H9 (cell line): ENCODE measurements at regions not wholly inside any gene's neighbourhood (a gene's known extent, or its start where the extent isn't known, plus 50 kb on each side); places are given as distances from the start of the nearest gene placed in this dataset.

Experiments
- DNase-seq: peaks from one replicate; pipeline ENCODE4 v3.0.0-alpha.2; 2017
- H2AFZ ChIP-seq: one replicate; pipeline ENCODE4 v1.6.1; 2013; ENCODE audit warnings: mild to moderate bottlenecking, low read length, control low read depth, moderate library complexity
- H2AK5ac ChIP-seq: 2 replicates; pipeline ENCODE4 v1.6.1; 2013; ENCODE audit warnings: low read length, control low read depth, mixed read lengths; ENCODE audit not compliant: insufficient read length
- H2BK120ac ChIP-seq: one replicate; pipeline ENCODE4 v1.6.1; 2013; ENCODE audit warnings: low read depth, mild to moderate bottlenecking, low read length, control low read depth, inconsistent platforms; ENCODE audit not compliant: poor library complexity, severe bottlenecking
- H2BK12ac ChIP-seq: 2 replicates; pipeline ENCODE4 v1.6.1; 2013; ENCODE audit warnings: low read length, control low read depth, mixed read lengths, low read depth; ENCODE audit not compliant: insufficient read length
- H2BK15ac ChIP-seq: 2 replicates; pipeline ENCODE4 v1.6.1; 2013; ENCODE audit warnings: low read depth, low read length, control low read depth
- H2BK20ac ChIP-seq: one replicate; pipeline ENCODE4 v1.6.1; 2013; ENCODE audit warnings: low read depth, mild to moderate bottlenecking, low read length, control low read depth, inconsistent platforms; ENCODE audit not compliant: poor library complexity, severe bottlenecking
- H2BK5ac ChIP-seq: 2 replicates; pipeline ENCODE4 v1.6.1; 2013; ENCODE audit warnings: low read length, control low read depth, mixed read lengths; ENCODE audit not compliant: insufficient read length
- H3K14ac ChIP-seq: 2 replicates; pipeline ENCODE4 v1.6.1; 2013; ENCODE audit warnings: low read length, control low read depth; ENCODE audit not compliant: insufficient read depth
- H3K18ac ChIP-seq: 2 replicates; pipeline ENCODE4 v1.6.1; 2013; ENCODE audit warnings: low read depth, mild to moderate bottlenecking, mixed read lengths, low read length, control low read depth; ENCODE audit not compliant: insufficient read length
- H3K23ac ChIP-seq: 2 replicates; pipeline ENCODE4 v1.6.1; 2013; ENCODE audit warnings: low read length, control low read depth, mixed read lengths, low read depth; ENCODE audit not compliant: insufficient read length
- H3K23me2 ChIP-seq: 2 replicates; pipeline ENCODE4 v1.6.1; 2013; ENCODE audit warnings: low read depth, mild to moderate bottlenecking, mixed read lengths, low read length, control low read depth; ENCODE audit not compliant: insufficient read length, poor library complexity, severe bottlenecking
- H3K27ac ChIP-seq: 2 replicates; pipeline ENCODE4 v1.5.1; 2013; ENCODE audit warnings: low read length, control low read depth, mixed read lengths, low read depth; ENCODE audit not compliant: insufficient read length
- H3K27me3 ChIP-seq: 2 replicates; pipeline ENCODE4 v1.6.1; 2013; ENCODE audit warnings: low read length, control low read depth, inconsistent platforms; ENCODE audit not compliant: insufficient read depth
- H3K4ac ChIP-seq: 2 replicates; pipeline ENCODE4 v1.6.1; 2013; ENCODE audit warnings: low read depth, mild to moderate bottlenecking, control low read depth, inconsistent platforms, low read length, moderate library complexity
- H3K4me1 ChIP-seq: 2 replicates; pipeline ENCODE4 v1.6.1; 2013; ENCODE audit warnings: low read length, control low read depth, inconsistent platforms; ENCODE audit not compliant: insufficient read depth
- H3K4me2 ChIP-seq: 2 replicates; pipeline ENCODE4 v1.6.1; 2013; ENCODE audit warnings: low read length, control low read depth, mixed read lengths; ENCODE audit not compliant: insufficient read length, insufficient read depth
- H3K56ac ChIP-seq: 2 replicates; pipeline ENCODE4 v1.6.1; 2013; ENCODE audit warnings: low read depth, mild to moderate bottlenecking, mixed read lengths, low read length, control low read depth; ENCODE audit not compliant: insufficient read length
- H3K79me1 ChIP-seq: 2 replicates; pipeline ENCODE4 v1.6.1; 2013; ENCODE audit warnings: low read depth, mild to moderate bottlenecking, moderate library complexity, low read length, control low read depth, inconsistent platforms; ENCODE audit not compliant: insufficient read depth, poor library complexity, severe bottlenecking
- H3K79me2 ChIP-seq: 2 replicates; pipeline ENCODE4 v1.6.1; 2013; ENCODE audit warnings: low read length, control low read depth, inconsistent platforms; ENCODE audit not compliant: insufficient read depth
- H3K9ac ChIP-seq: 2 replicates; pipeline ENCODE4 v1.6.1; 2013; ENCODE audit warnings: low read length, control low read depth, mixed read lengths; ENCODE audit not compliant: insufficient read length; ENCODE audit errors: extremely low read depth
- H3K9me3 ChIP-seq: one replicate; pipeline ENCODE4 v1.6.1; 2013; ENCODE audit warnings: low read depth, low read length, inconsistent platforms; ENCODE audit not compliant: control insufficient read depth
- H3T11ph ChIP-seq: one replicate; pipeline ENCODE4 v1.6.1; 2013; ENCODE audit warnings: mild to moderate bottlenecking, low read length, control low read depth, inconsistent platforms
- H4K20me1 ChIP-seq: one replicate; pipeline ENCODE4 v1.6.1; 2013; ENCODE audit not compliant: control insufficient read depth, insufficient read length, insufficient read depth
- H4K5ac ChIP-seq: 2 replicates; pipeline ENCODE4 v1.6.1; 2013; ENCODE audit warnings: low read depth, mild to moderate bottlenecking, mixed read lengths, low read length, control low read depth; ENCODE audit not compliant: insufficient read length
- H4K8ac ChIP-seq: replicated peaks from 2 replicates; pipeline ENCODE4 v1.6.1; 2013; ENCODE audit warnings: low read length, control low read depth, mixed read lengths, low read depth; ENCODE audit not compliant: insufficient read length
- H4K91ac ChIP-seq: 2 replicates; pipeline ENCODE4 v1.6.1; 2013; ENCODE audit warnings: low read depth, mild to moderate bottlenecking, moderate library complexity, mixed read lengths, low read length, control low read depth; ENCODE audit not compliant: insufficient read length
- H3K27ac Mint-ChIP-seq, 3 experiments: 2 replicates in 2 of 3; 3 replicates in 1 of 3; pipeline ENCODE4 v1.8.0; 2020 to 2021; ENCODE audit warnings: mixed read lengths in 3 of 3, mild to moderate bottlenecking in 1 of 3, moderate library complexity in 1 of 3
- H3K27me3 Mint-ChIP-seq: 2 replicates; pipeline ENCODE4 v1.8.0; 2021; ENCODE audit warnings: low read depth, mild to moderate bottlenecking, moderate library complexity, mixed read lengths
- H3K36me3 Mint-ChIP-seq, 3 experiments: 2 replicates in 2 of 3; 3 replicates in 1 of 3; pipeline ENCODE4 v1.8.0; 2020 to 2021; ENCODE audit warnings: low read depth in 3 of 3, mixed read lengths in 3 of 3; ENCODE audit not compliant: insufficient read depth in 1 of 3
- H3K4me1 Mint-ChIP-seq, 2 experiments: 2 replicates each; pipeline ENCODE4 v1.8.0; 2020; ENCODE audit warnings: mixed read lengths in 2 of 2
- H3K4me3 Mint-ChIP-seq, 2 experiments: 2 replicates in 1 of 2; 3 replicates in 1 of 2; pipeline ENCODE4 v1.8.0; 2020 to 2021; ENCODE audit warnings: mild to moderate bottlenecking in 2 of 2, mixed read lengths in 2 of 2, moderate library complexity in 1 of 2
- H3K9me3 Mint-ChIP-seq, 2 experiments: 2 replicates in 1 of 2; 3 replicates in 1 of 2; pipeline ENCODE4 v1.8.0; 2020; ENCODE audit warnings: mild to moderate bottlenecking in 2 of 2, mixed read lengths in 2 of 2, moderate library complexity in 1 of 2
- CTCF ChIP-seq: fragments of 200-600 bp; sonication (generic); conservative IDR thresholded peaks from 3 replicates; pipeline ENCODE4 v1.8.0; 2021; ENCODE audit warnings: antibody characterized with exemption, mild to moderate bottlenecking
- WGBS: extraction: QIAGEN DNeasy Blood & Tissue Kit; methylation state at CpG from one replicate; pipeline ENCODE4 v1.1.7; 2013; ENCODE audit warnings: missing lambda C conversion rate, low lambda C conversion rate, mixed read lengths; ENCODE audit not compliant: insufficient read length; ENCODE audit errors: extremely low coverage; 5-methylcytosine and 5-hydroxymethylcytosine counted together

GRCh38 chr12:93099792-93100191, 170.7 kb upstream of the EEA1 start:
- H3K27me3 ChIP-seq = no peaks in the 10 kb centered on the region
- H3K79me1 ChIP-seq = no peaks in the 10 kb centered on the region
- H2AK5ac ChIP-seq = no peak overlapping the region
- no peaks in the 10 kb centered on the region for H3K79me2 ChIP-seq
- Mint-ChIP-seq H3K4me3 (no peak overlapping the region), H3K27ac (no peak overlapping the region), H3K4me1 (no peaks in the 10 kb centered on the region; a peak in 1 of 4 replicates), H3K9me3 (no peaks in the 10 kb centered on the region), H3K27me3 (no peaks in the 10 kb centered on the region), H3K36me3 (no peaks in the 10 kb centered on the region)
- WGBS = no CpG with 5 or more reads among the region's 1 CpG
- no peaks in the 10 kb centered on the region for H4K20me1 ChIP-seq
- H3K18ac ChIP-seq = no peak overlapping the region
- no peak overlapping the region for H3K56ac ChIP-seq
- H3K9ac ChIP-seq = no peak overlapping the region
- no peak overlapping the region for H3K4ac ChIP-seq
- no peak overlapping the region for H3K27ac ChIP-seq
- H4K8ac ChIP-seq = no peak overlapping the region
- H3K4me1 ChIP-seq = peaks cover 2% of the 10 kb centered on the region; the same call in 1 of the 2 replicates
- DNase-seq = no peak
- no peak overlapping the region for H3K4me2 ChIP-seq
- no peak overlapping the region for H2BK120ac ChIP-seq
- H2BK15ac ChIP-seq = no peak overlapping the region
- H3K23ac ChIP-seq = no peak overlapping the region
- no peak overlapping the region for H3T11ph ChIP-seq
- no peak for TF ChIP-seq CTCF
- no peaks in the 10 kb centered on the region for H3K23me2 ChIP-seq
- H2AFZ ChIP-seq = no peak overlapping the region
- no peak overlapping the region for H3K14ac ChIP-seq
- H2BK5ac ChIP-seq = no peak overlapping the region
- H4K5ac ChIP-seq = no peak overlapping the region
- no peak overlapping the region for H2BK20ac ChIP-seq
- H3K9me3 ChIP-seq = no peaks in the 10 kb centered on the region
- no peak overlapping the region for H2BK12ac ChIP-seq
- no peak overlapping the region for H4K91ac ChIP-seq
